HG03108 (cell line): ENCODE measurements at regions not wholly inside any gene's neighbourhood (a gene's known extent, or its start where the extent isn't known, plus 50 kb on each side); places are given as distances from the start of the nearest gene placed in this dataset.

Source experiments
- ATAC-seq: cut with Tn5 transposase; IDR thresholded peaks from one replicate; pipeline ENCODE4 v1.9.1; 2021; ENCODE audit warnings: moderate library complexity; ENCODE audit not compliant: unreplicated experiment

DNA sequence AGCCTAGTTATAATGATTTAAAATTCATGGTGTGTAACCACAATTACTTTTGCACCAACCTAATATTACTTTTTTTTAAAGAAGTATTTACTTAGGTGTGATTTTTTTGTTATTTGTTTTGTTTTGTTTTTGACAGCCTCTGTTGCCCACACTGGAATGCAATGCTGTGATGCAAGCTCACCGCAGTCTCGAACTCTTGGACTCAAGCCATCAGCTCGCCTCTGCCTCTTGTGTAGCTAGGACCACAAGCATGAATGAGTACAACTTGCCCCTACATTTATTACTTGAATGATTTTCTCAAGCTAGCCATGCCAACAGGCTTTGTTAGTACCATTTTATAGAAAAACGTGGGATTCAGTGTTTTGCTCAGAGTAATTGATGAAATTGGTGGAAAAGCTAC lies 488.8 kb upstream of the CPEB2 start:
- no peak for ATAC-seq

DNA sequence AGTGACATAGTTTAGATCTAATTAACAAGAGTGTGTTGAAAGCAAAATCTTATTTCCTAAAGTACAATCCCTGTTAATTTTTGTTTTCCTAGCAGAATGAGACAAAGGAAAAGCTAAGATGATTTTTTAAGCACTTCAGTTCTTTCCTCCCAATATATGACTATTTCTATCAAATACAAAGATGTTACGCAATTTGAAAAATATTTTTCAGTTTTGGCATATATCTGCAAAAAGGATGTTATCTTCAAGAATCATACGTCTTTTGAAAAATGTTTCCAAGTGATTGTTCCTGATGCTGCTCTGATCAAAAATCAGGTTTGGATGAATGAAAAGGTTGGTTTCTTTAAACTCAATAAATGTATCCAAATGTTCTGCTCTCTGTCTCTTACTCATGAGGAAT lies 486.7 kb upstream of the CPEB2 start:
- ATAC-seq: no peak

DNA sequence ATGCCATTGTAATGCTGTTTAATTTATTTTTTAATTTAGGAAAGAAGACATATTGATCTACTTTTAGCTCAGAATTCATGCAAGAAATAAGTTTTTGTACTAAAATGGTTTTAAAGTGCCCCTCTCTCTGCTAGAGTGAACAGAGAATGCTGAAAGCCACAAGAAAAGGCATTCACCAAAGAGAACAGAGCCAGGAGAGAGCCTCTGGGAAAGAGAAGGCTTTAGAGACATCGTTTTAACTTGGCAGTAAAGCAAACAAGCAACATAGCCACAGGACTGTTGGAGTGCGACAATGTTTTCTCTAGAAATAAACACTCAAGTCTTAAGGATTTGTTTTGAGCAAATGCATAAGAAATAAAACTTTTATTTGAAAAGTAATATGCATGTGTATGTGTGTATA lies 484.1 kb upstream of the CPEB2 start:
- ATAC-seq: no peak

DNA sequence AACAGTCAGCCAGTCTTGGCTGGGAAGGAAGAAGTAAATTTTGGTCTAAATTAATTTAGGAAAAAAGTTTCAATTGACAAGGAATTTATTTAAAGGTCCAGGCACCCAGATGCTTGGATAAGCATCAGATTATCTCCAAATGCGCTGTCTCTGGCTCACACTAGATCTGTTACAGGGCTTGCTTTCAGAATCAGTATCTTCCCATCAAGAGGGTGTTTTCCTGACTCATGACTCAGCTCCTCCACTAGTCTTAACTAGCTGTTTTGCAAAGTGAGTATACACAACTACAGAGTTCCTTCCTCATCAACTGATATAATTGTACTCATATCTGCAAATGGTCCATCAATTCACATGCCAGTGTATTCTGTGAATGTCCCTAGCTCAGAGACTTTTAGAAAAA lies 482.1 kb upstream of the CPEB2 start:
- no peak for ATAC-seq

DNA sequence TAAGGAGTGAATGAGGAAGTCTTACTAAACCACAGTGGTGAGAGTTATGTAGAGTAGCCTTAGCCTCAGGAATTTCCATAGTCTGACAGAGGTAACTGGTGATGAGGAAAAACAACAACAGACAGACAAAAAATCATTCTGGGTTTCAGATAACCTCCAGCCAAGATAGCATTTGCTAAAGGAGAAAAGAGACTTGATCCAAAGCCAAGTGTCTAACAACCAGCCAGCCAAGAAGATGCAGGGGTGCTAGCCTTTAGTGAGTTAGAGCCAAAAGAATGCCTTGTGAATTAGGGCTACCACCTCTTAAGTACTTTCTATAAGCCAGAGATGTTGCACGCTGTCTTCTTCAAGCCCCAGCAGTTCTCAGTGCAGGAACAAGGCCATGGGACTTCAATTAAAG lies 478.0 kb upstream of the CPEB2 start:
- ATAC-seq: no peak

DNA sequence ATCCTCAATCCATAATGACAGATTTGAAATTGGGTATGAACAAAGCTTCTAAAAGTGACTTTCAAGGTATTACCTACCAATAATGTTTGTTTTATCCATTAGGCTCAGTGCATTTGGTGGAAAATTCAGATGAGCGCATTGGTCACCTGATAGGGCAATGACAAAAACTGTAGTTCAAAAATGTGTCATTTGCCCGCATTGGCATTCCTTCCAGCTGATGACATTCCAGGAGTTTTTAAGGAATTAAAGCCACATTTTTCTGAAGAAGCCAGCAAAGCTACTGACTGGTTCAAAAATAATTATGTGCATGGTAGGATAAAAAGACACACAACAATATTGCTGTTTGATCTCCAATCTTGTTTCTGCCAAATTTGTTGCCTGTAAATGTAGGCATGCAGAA lies 473.4 kb upstream of the CPEB2 start:
- no peak for ATAC-seq

DNA sequence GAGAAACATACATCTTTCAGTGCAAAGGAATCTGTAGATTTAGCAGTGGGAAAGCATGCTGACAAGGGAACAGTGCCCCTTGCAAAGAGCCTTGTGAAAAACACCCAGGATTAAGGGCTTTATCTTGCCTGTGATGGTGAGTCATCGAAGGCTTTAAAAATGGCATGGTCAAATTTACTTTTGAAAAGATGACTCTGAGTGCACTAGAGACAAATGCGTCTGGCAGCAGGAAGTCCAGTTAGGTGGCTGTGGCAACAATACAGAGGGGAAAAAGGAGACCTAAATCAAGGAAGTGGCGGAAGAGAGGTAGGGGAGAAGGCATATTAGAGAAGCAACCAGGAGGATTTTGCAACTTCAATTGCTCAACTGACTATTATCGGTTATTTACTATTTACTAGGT lies 472.6 kb upstream of the CPEB2 start:
- ATAC-seq: no peak

DNA sequence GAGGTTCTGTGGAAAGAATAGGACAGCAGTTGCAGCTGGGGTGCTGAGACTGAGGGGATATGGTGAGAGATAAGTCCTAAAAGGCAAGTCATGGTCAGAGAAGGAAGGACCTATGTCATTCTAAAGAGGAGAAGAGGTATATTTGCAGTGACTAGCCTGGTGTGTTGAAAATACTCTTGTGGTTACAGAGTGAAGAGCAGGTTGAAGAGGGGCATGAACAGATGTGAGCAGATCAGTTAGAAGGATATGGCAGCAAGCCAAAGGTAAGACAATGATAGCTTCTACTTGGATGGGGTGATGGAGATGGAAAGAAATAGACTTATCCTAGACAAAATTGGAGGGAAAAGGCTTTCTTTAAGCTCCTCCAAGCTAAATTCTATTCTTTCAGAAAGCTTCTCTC lies 469.8 kb upstream of the CPEB2 start:
- ATAC-seq: no peak

DNA sequence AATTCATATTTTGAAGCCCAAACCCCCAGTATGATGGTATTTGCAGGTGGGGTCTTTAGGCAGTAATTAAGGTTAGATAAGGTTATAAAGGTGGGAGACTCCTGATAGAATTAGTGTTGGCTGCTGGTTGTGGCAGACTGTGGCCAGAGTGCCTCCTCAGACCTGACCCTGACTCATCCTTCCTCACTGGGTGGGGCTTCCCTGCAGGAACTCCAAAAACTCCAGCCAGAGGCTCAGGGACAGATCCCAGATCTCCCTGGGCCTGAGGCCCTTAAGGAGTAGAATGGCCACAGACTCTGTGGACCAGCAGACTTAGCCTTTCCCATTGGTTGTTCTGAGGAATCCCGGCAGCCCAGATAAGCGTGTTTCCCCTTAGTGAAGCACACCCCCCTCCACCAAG lies 463.0 kb upstream of the CPEB2 start:
- ATAC-seq: no peak

DNA sequence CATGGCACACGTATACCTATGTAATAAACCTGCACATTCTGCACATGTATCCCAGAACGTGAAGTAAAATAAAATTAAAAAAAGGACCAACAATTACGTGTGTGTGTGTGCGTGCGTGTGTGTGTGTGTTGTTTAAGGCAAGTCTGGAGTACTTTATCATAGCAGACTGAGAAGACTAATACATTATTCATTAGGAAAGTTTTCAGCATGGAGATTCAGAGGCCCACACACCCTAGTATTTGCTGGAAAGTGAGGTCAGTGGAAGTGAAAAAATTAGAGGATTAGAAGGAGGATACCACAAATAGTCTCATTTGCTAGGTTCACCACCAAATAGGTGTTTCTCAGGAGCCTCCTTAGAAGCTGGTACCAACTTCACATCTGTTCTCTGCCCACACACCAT lies 457.1 kb upstream of the CPEB2 start:
- ATAC-seq: no peak

DNA sequence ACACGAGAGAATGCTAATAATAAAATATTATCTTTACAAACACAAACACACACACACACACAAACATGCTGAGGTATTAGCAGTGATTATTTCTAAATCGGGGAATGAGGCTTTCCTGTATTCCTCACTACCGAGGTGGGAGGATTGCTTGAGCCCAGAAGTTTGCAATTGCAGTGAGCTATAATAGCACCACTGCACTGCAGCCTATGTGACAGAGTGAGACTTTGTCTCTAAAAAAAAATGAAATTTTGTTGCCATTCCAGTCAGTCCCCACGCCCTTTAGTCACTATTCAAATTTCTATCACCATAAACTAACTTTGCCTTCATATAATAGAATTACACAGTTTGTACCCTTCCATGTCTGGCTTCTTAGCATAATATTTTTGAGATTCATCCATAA lies 456.5 kb upstream of the CPEB2 start:
- no peak for ATAC-seq

DNA sequence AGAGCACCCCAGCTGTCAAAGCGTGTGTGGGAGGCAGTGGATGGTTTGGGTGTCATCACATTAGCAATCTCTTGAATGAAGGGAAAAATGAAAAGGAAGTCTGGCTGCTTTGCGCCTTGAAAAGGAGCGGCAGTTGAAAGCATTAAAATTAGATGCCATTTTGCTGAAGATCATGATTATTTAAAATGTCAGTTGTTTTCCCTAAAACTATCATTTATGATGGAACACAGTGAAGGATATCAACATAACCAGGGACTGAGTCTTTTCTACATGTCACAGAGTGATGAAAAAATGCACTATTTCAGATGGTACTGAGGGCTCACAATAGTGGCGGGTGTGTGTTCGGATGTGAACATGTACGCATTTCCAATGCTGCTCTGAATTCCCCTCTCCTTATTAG lies 450.2 kb upstream of the CPEB2 start:
- no peak for ATAC-seq

DNA sequence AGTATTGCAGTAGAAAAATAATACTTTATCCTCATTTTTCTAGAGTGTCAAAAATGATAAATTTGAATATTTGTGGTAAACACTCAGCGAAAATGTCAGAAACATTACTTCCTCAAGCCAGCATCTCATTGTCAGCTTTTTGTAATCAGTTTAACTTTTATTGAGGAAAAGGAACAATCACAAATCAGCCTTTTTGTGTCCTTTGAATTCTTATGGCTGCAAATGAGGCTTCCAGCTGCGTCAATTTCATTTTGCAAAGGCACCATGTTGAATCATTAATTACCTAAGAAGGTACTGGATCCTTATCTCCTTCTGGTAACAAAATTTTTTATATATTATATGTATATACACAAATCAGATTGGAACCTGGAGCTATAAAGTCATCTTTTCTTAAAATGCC lies 442.6 kb upstream of the CPEB2 start:
- no peak for ATAC-seq

DNA sequence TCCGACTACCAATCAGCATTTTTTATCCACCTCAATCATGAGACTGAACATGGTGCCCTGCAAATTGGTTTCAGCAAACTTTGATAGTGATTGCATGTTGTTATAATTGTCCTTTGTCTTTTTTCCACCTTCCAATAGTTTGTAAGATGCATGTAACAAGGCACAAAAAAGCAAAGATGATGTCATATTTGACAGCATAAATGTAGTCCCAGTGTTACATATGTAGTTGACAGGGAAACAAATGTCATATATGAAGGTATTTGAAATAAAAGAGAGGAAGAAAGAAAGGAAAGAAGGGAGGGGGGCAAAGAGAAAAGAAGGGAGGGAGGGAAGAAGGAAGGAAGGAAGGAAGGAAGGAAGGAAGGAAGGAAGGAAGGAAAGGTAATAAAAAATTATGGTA lies 441.7 kb upstream of the CPEB2 start:
- ATAC-seq: no peak

DNA sequence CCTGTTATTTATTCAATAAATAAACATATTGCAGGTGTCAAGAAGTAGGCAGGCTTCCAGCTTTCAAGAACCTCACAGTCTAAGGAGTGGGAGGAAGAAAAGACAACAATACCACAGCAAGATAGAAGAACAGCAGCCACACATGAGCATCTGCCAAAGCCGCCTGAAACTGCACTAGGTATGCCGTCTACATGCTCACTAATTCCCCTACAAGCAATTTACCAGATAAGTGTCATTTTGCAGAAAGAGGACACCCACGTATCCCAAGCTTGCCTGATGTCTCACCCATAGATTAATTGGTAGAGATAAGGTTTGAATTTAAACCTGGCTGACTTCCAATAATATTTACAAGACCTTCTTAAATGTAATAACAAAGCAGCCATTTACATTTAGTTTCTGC lies 439.4 kb upstream of the CPEB2 start:
- no peak for ATAC-seq

DNA sequence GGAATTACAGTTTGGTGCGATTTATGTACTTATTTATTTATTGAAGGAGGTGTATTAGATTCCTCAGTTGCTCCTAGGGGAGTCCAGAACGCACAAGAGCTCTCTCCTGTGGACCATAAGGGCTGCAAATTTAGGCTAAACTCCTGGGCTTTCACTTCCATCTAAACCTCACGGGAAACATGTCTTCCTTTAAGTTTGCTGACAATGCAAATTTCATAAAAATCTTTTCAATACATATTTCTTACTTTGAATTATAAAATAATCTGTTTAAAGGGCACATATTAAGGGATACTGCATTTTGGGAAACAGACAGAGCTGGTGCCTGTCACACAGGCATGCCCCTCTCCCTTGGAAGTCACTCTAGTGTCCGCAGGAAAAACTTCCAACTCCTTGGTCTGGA lies 438.0 kb upstream of the CPEB2 start:
- ATAC-seq: no peak

DNA sequence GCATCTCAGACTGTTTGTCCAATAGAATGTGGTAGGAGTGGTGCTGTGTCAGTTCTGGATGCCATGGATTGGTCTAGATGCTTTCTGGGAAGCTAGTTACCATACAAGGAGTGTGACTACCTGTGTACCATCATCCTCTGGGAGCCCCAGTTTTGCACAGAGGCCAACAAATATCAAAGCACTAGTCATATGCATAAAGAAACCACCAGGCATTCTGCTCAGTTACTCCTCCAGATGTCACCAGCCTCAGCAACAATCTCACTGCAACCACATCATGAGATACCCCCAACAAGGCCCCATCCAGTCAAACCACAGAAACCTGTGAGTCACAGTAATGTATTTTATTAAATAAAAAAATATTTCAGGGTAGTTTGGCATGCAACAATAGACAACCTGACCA lies 435.8 kb upstream of the CPEB2 start:
- ATAC-seq: no peak

DNA sequence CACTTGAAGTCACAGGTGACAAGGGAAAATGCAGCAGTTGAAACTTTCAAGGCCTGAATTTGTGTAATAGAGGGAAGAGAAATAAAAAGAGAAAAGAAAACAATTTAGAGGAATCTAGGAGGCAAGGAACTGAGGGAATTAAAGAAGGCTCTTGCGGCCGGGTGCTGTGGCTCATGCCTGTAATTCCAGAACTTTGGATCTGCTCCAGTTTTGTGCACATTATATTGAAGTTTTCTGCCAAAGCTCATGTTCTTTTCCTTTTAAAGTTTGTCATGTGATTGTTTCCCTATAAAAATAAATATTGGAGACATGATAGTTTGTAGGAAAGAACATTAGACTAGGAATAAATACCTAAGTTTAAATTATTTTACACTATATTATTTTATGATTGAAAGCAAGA lies 433.9 kb upstream of the CPEB2 start:
- ATAC-seq: no peak

DNA sequence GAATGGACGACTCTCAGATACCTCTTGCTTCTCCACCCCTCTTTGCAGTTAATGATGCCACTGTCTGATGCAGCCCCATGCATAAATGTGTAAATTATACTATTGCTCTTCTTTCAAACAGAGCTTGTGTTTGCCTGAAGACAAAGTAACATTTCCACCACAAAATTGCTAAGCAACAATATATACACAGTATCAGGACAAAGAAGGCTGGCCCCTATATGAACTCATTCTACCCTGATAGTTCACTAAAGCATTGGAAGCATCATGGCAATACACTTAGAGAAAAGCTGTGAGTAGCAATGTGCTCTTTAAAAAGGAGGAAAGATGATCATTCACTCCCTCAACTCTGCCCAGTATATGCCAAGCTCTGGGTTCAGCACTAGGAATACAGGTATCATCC lies 427.0 kb upstream of the CPEB2 start:
- ATAC-seq: no peak

DNA sequence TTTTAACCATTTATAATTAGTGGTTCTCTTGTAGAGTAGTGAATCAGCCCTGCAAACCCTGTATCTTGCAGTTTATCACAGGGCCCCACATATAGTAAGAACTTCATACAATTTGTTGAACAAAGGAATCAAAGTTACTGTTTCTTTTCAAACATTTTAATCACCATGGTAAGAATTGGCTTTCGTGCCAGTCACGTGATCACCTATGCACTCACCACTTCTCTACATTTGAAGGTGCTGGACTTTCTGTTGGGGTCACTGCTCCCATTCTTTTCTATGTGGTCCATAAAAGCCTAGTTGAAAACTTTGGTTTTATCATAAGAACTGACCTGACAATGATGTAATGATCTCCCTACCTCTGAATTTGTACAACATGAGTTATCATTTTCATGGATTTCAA lies 426.4 kb upstream of the CPEB2 start:
- no peak for ATAC-seq

DNA sequence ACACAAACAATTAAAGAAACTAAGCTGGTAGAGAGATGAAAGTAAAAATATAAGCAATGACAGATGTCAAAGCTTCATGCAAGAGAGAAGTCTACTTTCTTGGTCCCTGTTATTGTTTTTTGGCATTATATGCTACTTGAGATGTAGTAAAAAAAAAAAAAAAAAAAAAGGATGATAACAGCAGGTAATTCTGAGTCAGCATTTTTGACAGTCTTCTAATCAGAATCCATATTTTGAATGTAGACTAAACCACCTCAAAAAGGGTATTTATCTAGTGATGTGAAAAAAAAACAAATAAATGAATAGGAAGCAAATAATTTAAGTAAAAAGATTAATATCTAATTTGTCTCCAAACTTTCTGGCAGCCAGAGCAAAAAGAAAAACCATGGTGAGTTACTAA lies 422.2 kb upstream of the CPEB2 start:
- no peak for ATAC-seq

DNA sequence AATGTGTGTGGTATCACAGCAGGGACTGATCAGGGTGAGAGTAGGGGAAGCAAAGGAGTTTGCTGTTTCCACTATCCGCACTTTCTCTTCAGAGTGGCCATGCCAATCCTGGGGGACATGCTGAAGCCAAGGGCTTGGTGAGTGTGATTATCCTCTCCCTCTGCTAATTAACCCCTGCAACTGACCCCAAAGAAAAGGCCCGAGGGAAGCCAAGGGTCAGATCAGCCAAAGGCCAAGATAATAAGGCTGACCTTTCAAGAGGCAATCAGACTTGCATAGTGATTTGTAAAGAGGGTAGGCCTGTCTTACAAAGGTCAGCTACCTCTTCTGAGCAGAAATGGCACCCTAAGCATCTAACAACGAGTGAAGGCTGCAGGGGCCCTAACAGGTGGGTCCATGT lies 420.5 kb upstream of the CPEB2 start:
- no peak for ATAC-seq

DNA sequence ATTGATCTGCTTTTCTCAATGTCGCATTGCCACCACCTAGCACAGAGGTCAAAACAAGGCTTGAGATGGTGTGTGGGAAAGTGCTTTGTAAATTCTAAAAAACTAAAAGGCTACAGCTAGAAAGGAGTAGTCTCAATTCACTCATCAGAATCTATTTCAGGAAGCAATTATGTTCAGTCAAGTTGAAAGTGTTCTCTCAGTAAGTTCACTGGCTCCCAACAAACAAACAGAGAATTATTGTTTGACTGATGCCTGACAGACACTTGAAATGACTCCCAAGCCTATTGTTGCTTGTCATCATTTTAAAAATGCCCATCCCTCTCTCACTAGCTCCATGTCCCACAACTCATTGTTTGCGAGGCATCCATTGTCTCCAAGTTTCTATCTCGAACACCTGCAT lies 419.6 kb upstream of the CPEB2 start:
- ATAC-seq: no peak

DNA sequence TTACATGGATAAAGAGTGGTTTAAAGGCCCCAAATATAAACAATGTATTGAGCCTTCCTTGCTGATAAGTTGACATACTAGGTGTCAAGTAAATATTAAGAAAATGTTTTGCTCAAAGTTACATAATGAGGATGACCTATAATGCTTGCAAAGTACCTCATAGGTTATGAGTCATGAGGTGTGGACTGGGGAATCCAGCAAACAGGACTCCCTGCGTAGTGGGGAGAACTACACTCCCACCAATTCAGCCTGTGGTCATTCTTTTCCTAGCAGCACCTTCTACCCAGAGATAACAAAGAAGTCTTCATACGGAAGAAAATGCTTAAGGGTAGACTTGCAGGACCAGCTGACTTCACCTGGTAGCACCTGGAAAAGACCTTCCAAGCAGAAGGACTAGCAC lies 418.9 kb upstream of the CPEB2 start:
- no peak for ATAC-seq
